GM19328 (cell line): ENCODE measurements at regions not wholly inside any gene's neighbourhood (a gene's known extent, or its start where the extent isn't known, plus 50 kb on each side); places are given as distances from the start of the nearest gene placed in this dataset.

Experiments
- ATAC-seq: cut with Tn5 transposase; IDR thresholded peaks from one replicate; pipeline ENCODE4 v1.9.1; 2021; ENCODE audit warnings: mild to moderate bottlenecking, moderate library complexity; ENCODE audit not compliant: unreplicated experiment

DNA sequence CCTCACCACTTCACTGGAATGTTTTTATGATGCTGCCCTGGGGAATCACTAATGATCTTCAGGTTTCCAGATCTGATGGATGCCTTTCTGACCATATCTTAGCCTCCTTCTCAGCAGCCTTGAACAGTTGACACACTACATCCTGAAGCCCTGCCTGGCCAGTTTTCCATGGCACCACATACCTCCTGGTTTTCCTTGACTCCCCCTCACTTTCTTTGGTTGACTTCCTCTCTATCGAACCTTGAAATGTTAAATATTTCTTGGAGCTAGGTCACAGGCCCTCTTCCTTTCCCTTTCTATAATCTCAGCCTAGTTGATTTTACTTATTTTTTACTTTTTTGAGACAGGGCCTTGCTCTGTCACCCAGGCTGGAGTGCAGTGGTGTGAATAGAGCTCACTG is 108.8 kb upstream of the CDK1 start:
- no peak for ATAC-seq

DNA sequence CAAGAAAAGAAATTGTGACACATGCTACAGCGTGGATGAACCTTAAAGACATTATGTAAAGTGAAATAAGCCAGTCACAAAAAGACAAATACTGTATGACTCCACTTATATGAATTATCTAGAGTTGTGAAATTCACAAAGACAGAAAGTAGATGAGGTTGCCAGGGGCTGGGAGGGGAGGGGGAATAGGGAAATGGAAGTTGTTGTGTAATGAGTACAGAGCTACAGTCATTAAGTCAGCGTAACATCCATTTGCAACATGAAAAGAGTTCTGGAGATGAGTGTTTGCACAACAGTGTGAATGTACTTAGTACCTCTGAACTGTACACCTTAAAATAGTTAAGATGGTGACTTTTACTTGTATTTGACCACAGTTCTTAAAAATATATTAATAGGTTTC is 112.1 kb upstream of the CDK1 start:
- no peak for ATAC-seq

DNA sequence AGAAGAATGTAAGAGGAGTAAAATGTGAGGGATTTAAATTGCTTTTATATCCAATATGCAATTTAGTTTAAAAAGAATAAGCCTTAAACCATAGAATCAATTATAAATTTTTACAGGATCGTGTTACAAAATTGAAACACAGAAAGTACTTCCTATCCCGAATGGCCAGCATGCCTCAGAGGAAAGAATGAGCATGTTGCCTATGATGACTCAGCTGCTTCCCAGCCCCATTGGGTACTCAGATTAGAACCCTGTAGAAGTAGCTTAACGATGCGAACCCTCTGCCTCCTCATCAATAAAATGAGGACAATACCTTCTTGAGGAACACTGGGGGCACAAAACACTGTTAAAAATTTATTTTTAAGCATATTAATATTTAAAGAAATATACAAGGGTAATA is 113.4 kb upstream of the CDK1 start:
- ATAC-seq, result no peak

DNA sequence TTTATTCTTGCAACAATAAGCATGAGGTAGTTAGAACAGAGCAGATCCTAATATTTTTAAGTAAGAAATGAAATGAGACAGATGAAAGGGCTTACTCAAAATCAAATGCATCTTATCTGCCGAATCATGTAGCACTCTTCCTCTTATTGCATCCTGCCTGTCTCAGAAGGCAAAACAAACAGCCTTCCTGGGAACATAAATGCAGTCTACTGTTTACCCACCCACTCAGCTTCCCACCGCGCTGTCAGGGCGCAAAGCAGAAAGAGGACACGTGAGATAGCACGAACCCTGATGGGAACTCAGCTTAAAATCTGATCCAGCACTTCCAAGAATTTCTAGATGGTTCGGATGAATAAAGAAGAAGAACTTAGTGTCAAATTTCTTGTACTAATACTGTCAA is 114.4 kb upstream of the CDK1 start:
- no peak for ATAC-seq

DNA sequence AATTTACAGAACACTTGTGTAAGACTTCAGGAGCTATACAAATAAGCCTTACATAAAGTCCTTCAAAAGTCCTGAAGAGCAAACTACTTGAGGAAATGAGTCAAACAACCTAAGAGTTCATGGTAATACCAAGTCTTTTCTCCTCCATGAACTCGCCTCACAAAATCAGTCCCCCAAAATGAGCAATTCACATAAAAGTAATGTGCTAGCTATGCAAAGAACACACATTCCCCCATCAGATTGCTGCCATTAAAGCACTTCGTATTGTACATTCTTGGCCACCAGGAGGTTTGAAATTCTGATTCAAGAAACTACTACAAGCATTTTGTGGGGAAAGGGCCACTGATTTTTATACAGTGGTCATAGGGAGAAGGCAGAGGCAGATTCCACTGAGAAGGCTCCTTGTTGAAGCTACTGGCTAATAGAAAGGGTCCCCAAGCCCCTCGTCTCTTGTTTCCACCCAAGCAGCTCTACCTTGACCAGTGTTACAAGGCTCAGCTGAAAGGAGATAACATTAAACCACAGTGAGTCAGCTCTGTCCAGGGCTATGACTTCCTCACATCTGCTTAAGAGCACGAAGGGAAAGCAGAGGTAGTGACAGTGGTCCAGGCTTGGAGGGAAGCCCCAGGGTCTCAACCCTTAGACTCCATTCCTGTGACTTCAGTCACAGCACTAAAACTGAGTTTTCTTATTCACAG is 115.2 kb upstream of the CDK1 start:
- ATAC-seq, result no peak

DNA sequence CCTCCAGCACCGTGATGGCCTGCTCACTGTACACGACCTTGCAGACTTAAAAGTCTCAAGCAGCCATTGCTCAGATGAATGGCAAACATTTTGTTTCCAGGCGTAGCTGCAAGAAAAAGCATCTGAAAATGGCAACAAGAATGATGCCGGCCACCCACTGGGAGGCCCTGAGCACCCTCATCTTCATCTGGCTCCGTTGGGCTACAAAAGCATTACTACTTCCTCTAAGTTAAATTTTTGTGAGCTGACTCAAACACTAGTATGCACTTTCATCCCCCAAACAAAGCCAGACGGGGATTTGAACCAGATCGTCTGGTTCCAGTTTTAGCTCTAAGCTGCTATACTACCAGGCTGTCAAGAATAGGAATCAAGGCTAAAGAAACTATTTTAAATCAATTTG is 116.6 kb upstream of the CDK1 start:
- ATAC-seq, result no peak

DNA sequence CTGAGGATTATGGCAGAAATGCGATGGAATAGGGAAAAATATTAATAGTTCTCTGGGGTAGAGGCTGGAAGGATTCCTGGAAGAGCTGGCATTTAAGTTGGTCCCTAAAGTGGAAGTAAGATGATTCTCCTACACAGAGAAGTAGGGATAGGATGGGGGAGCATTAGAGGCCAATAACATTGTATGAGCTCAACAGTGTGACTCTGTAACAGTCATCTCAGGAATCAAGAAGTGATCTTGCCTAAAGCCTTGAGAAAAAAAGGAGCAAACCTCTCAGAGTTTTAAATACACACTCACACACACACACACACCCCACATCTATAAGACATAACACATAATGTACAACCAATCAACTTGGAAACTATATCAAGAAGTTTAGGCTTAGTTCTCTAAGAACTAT is 117.7 kb upstream of the CDK1 start:
- no peak for ATAC-seq

DNA sequence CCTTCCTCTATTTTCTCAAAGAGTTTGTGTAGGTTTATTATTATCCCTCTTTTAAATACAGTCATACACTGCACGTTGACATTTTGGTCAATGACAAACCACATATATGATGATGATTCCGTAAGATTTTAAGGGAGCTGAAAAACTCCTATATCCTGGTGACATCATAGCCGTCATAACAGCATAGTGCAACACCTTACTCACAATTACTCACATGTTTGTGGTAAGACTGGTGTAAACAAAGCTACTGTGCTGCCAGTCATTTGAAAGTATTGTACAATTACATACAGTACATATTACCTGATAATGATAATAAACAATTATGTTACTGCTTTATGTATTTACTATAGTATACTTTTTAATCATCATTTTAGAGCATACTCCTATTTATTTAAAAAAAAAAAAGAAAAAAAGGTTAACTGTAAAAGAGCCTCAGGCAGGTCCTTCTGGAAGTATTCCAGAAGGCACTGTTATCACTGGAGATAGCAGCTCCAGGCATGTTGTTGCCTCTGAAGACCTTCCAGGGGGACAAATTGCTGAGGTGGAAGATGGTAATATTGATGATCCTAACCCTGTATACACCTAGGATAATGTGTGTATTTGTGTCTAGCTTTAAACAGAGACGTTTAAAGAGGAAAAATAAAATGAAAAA is 123.3 kb upstream of the CDK1 start:
- no peak for ATAC-seq

DNA sequence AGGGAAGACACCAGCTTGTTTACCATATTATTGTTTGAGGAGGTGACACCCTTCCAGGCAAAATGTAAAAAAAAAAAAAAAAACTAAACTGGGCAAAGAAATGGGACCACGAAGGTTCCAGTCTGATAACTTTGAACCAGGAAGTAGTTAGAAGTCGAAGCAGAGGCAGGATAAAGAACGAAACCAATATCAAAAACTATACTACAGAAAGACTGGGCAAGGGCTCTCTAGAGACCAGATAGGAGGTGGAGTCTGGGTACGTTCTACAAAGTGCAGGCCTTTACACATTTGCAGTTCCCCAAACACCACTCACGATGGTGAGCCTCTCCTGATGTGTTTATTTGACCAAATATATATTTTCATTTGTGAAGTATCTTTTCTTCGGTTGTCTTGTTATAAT is 125.7 kb upstream of the CDK1 start:
- ATAC-seq, result peak; percentile 85

DNA sequence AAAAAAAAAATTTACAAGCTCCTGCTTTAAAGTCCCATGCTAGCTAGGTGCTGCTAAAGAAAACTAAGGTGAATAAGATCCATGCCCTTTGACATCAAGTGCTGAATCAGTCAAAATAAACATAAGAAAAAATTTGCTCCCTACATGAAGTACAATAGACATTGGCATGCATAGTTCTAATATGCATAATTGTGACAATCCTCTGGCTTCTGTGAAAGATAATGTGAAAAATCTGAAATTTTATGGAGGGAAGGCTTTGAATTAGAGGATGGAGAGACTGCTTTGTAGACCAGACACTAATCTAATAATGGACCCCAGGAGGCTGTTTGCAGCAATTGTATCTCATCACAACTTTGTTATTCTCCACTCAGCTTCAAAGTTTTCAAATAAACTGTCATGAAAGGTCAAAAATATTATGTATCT is 127.9 kb upstream of the CDK1 start:
- ATAC-seq, result no peak

DNA sequence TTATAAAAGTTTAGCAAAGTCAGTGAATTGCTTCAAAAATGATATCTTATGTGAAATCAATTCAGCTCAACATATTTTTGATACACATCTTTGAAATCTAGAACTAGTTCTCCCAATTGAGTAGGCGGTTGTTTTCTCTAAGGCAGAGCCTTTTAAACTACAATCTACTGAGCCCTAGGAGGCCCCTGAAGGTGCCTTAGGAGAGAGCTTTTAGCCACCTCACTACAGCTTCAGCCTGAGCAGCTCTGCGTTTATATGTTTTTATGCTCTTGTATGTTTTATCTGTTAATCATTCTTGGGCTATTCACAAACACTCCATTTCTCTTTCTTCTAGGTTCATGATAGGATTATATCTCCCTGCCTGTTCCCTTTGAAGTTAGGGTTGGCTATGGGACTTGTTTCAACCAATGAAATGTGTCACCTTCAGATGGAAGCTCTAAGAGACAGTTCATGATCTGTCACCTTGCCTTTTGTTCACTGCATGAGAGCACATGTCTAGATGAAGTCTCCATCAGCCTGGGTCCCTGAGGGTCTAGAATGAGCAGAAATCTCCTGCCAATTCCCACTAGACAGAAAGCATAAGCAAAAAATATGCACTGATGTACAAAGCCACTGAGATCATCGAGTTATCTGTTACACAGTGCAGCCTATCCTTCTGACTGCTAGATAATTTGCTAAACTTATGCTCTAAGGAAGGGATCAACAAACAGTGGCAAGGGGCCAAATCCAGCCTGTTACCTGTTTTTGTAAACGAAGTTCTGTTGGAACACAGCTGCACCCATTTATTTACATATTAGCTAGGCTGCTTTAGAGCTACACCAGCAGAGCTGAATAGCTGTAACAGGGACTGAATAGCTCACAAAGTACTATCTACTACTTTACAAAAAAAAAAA is 128.5 kb upstream of the CDK1 start:
- no peak for ATAC-seq

DNA sequence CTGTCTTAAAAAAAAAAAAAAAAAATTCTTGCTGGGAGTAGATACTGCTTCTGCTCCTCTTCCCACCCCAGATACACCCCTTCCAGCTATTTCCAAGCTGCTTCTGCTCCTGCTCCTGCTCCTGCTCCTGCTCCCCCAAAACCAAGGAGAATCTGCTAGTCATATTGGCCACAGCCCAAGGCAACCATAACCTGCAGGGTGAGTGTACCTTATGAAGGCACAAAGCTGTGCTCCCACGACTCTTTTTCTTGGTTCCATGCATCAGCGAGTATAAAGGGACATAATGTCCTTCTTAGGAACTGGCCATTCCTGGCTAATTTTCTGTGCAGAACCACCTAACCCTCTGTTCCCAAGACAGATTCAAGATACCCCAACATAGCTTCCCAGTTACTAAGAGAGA is 129.5 kb upstream of the CDK1 start:
- ATAC-seq, result no peak

DNA sequence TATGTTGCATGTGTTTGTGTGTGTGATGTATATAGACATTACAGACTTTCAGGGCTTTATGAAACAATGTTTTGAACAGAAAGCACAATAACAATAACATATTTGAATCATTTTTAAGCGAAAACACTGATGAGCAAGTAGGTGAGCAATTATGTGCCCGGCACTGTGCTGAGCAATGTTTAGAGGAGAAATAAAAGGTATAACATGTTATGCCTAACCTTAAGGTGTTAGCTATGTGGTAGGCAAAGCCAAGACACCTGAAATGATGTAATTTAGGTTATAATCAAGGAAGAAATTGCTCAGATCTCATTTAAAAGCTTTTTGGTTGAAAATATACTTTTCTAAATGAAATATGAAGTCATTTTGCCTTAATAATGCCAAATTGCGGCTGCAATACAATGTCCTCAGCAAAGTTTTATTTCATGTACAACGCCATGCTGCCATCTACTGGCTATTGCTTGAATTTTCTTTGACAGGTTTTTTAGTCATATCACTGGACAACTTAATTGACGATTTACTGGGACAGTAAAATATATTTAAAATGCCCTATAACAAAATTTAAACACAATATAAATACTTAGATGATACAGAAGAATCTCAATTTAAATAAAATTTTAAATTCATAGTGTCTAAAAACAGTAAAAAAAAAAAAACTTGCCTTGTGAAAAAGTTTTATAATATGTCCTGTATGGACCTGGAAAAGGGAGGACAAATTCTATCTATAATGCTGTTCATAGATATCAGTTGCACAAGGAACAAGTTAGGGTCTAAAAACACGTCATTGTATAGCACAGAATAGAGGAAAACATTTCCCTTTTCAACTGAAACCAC is 131.1 kb upstream of the CDK1 start:
- no peak for ATAC-seq

DNA sequence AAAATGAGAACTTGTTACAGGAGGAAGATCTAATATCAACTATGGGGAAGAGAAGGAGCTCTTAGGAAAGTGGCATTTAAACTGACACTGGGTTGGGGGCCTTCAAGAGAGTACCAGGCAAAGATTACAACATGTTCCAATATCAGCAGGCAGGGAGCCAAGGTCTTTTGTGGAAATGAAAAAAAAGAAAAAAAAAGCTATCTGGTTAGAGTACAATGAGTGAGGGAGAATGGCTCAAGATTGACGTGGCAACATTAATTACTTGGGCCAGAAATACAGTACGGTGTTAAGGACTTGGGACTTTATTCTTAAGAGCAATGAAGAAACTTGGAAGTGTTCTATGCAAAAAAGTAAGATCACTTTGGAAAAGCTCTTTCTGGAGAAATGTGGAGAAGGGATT is 132.3 kb upstream of the CDK1 start:
- ATAC-seq, result no peak

DNA sequence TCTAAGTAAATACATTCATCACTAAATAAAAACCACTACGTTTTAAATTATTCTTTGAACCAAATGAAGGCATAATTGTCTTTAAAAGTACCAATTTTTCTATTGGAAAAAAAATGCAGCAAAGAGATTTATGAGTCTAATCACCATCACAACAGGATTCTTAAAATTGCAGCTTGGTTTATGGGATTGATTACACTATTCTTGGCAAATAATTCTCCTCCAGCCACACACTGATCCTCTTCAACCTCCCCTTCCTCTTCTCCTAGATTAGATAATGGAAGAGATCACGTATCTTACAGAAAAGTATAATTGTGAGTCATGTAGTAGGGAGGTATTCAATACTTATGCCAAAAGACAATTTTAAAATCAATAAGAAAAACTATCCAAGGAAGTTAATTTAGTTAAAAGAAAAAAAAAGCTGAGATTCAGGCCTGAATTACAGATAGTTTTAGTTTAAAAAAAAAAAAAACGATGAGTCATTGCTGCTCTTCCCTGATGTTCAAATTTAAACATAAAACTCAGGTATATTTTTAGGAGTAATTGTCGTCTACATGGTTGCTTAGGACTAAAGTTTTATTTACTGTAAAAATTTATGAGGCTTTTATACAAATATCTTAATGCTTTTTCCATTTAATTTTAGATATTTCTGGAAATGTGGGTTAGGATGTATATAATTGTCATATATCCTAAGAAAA is 133.7 kb upstream of the CDK1 start:
- ATAC-seq, result no peak

DNA sequence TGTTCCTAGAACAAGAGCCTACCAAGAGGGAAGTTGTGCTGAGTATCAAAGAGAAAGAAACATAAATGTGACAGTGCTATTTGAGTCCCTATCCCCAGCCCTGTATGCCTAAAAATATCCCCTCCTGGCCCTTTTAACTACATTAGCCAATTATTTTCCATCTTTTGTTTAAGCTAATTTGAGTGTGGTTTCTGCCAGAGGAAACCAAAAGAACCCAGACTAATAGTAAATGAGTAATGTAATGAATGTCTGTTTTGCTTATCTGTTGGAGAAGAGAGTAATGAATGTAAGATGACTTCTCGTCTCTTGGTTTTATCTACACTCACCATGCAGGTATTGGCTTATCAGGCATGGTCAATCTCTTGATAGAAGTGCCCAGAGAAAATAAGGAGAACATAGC is 134.4 kb upstream of the CDK1 start:
- no peak for ATAC-seq

DNA sequence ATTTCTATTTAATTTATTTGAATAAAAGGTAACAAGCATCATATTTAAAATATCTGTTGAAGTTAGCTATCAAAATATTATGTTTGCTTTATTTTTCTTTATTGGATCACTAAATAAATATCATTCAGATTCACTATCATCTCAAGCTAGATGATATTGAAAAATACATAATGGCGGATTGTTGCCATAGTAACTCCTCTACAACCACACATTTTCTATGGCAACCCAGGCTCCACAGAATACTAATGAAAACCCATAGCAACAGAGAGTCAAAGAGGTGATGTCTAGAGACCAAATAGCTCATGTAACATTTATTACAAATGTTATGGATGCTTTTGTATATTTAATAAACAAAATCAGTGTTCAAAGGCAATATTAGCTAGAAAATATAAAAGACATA is 148.9 kb upstream of the CDK1 start:
- ATAC-seq, result no peak

DNA sequence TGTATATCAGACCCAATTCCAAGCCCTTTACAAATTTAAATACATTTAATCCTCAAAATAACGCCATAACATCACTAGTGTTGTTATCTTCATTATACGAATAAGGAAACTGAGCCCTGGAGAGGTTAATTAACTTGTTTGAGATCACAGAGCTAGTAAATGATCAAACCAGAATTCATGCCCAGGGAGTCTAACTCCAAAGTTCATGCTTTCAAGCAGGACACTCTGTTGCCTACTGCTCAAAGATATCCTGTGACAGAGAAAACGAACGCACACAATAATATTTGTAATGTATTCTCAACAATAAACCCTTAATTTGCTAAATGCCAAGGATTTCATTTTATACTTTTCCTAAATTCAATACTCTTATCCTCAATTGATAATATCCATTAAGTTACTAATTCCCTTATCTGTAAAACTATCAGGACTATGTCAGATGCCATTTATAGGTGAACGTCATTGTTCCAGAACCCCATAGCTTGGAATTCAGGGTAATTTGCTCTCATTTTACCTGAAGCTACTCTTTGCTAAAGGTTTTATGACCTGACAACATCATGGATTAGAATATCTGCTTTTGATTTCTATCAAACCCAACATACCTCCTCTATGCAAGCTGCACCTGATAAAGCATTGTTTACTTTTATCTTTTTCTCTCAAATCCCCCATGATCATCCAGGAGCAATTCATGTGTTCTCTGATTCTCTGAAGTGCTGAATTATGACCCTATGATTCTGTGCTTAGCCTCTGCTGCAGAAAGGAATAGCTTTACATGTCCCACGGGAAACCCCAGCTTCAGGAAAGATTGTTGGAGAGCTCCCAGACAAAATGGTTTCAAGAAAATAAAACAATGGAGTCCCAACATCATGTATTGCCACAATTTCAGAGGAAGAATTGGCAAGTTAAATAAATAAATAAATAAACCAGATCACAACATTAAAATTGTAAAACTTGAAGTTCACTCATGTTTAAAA is 150.2 kb upstream of the CDK1 start:
- ATAC-seq, result no peak

DNA sequence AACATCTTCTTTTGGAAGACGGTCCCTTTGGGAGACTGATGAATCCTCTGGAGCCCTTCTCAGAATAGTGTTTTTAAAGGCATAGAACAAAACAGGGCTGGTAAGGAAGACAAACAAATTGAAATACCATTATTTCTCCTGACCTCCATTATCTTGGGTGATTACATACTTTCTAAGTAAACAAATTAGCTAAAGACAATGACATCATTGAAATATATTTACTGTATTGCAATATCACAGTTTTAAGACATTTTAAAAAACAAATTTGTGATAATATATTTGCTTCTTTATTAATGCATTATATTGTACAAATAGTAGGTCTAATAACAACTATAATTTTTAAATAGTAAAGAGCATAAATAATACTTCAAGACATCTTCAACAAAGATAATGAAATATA is 152.2 kb upstream of the CDK1 start:
- ATAC-seq, result no peak
